Astrocyte (in vitro differentiated cells and primary cell): ENCODE measurements at regions not wholly inside any gene's neighbourhood (a gene's known extent, or its start where the extent isn't known, plus 50 kb on each side); places are given as distances from the start of the nearest gene placed in this dataset.

Experiments
- DNase-seq: peaks from one replicate; pipeline ENCODE4 v3.0.0-alpha.2; 2010; ENCODE audit warnings: low read depth
- FAIRE-seq: peaks from 2 replicates; lab custom pipeline; 2011; peaks lifted over from hg19 to GRCh38; lab: Jason Lieb, UNC
- H2AFZ ChIP-seq: 2 replicates; pipeline ENCODE4 v1.6.0; 2012; ENCODE audit warnings: low read depth, low read length, inconsistent platforms
- H3K27ac ChIP-seq: 2 replicates; pipeline ENCODE4 v1.5.1; 2011; ENCODE audit warnings: low read depth, low read length, inconsistent platforms
- H3K27me3 ChIP-seq: 2 replicates; pipeline ENCODE4 v1.6.0; 2011; ENCODE audit warnings: low read length, inconsistent platforms; ENCODE audit not compliant: insufficient read depth
- H3K36me3 ChIP-seq: 2 replicates; pipeline ENCODE4 v1.5.1; 2011; ENCODE audit warnings: low read length, inconsistent platforms; ENCODE audit not compliant: insufficient read depth
- H3K4me1 ChIP-seq: 2 replicates; pipeline ENCODE4 v1.5.1; 2011; ENCODE audit warnings: low read length, inconsistent platforms; ENCODE audit not compliant: insufficient read depth
- H3K4me2 ChIP-seq: 2 replicates; pipeline ENCODE4 v1.6.0; 2012; ENCODE audit warnings: low read length, inconsistent platforms
- H3K4me3 ChIP-seq: 2 replicates; pipeline ENCODE4 v1.5.1; 2011; ENCODE audit warnings: low read depth, mild to moderate bottlenecking, low read length, inconsistent platforms; ENCODE audit not compliant: insufficient read depth
- H3K79me2 ChIP-seq: 2 replicates; pipeline ENCODE4 v1.6.0; 2012; ENCODE audit warnings: mild to moderate bottlenecking, low read length, inconsistent platforms; ENCODE audit not compliant: insufficient read depth
- H3K9ac ChIP-seq: 2 replicates; pipeline ENCODE4 v1.6.0; 2012; ENCODE audit warnings: mild to moderate bottlenecking, low read length, inconsistent platforms
- H3K9me3 ChIP-seq: 2 replicates; pipeline ENCODE4 v1.5.1; 2012; ENCODE audit warnings: low read depth, mild to moderate bottlenecking, low read length, inconsistent platforms; ENCODE audit not compliant: insufficient read depth
- H4K20me1 ChIP-seq: 2 replicates; pipeline ENCODE4 v1.6.0; 2012; ENCODE audit warnings: low read length, inconsistent platforms; ENCODE audit not compliant: insufficient read depth
- H3K27ac Mint-ChIP-seq: one replicate; pipeline ENCODE4 v1.8.0; 2021; ENCODE audit warnings: mild to moderate bottlenecking, mixed read lengths; ENCODE audit not compliant: unreplicated experiment
- H3K27me3 Mint-ChIP-seq: one replicate; pipeline ENCODE4 v1.8.0; 2021; ENCODE audit warnings: low read depth, mixed read lengths; ENCODE audit not compliant: unreplicated experiment
- H3K36me3 Mint-ChIP-seq: one replicate; pipeline ENCODE4 v1.8.0; 2021; ENCODE audit warnings: low read depth, mixed read lengths; ENCODE audit not compliant: unreplicated experiment
- H3K4me1 Mint-ChIP-seq: one replicate; pipeline ENCODE4 v1.8.0; 2021; ENCODE audit warnings: low read depth, mixed read lengths; ENCODE audit not compliant: unreplicated experiment
- H3K4me3 Mint-ChIP-seq: one replicate; pipeline ENCODE4 v1.8.0; 2021; ENCODE audit warnings: mild to moderate bottlenecking, moderate library complexity, mixed read lengths; ENCODE audit not compliant: unreplicated experiment
- H3K9me3 Mint-ChIP-seq: one replicate; pipeline ENCODE4 v1.8.0; 2021; ENCODE audit warnings: mild to moderate bottlenecking, mixed read lengths; ENCODE audit not compliant: unreplicated experiment
- CTCF ChIP-seq: IDR thresholded peaks from 2 replicates; pipeline ENCODE4 v1.5.1; 2011; ENCODE audit warnings: low read depth, mild to moderate bottlenecking, inconsistent platforms, low read length, moderate library complexity; ENCODE audit not compliant: insufficient read depth
- EZH2 ChIP-seq: IDR thresholded peaks from 2 replicates; pipeline ENCODE4 v1.6.1; 2012; ENCODE audit warnings: mild to moderate bottlenecking, low read length, inconsistent platforms; ENCODE audit not compliant: insufficient read depth

DNA sequence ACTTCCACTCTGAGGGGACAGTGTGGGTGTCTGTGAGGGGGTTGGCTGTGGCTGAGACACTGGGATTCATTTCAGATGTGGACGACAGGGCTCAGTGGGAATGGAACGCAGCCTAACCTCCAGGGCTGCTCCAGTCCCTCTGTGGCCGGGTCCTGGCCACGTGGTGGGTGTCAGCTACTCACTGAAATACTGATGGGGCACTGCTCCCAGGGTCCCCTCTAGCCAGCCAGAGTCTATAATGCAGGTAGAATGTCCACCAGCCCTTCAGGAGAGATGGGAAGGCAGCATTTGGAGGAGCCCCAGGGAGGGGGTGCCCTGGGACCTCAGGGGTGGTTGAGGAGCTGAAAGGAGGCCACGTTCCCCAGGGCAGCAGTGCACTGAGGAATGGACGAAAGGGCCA lies 87.2 kb upstream of the LANCL2 start:
- DNase-seq, result no peak
- H3K27me3 Mint-ChIP-seq, result peaks cover 42% of the 10 kb centered on the region
- no peak for TF ChIP-seq CTCF
- no peak for TF ChIP-seq EZH2
- Histone ChIP-seq H3K4me2 (no peak overlapping the region), H3K36me3 (no peaks in the 10 kb centered on the region), H3K9ac (no peak overlapping the region), H3K4me3 (no peak overlapping the region), H3K27ac (no peak overlapping the region), H4K20me1 (no peaks in the 10 kb centered on the region), H3K4me1 (no peaks in the 10 kb centered on the region), H2AFZ (no peak overlapping the region), H3K9me3 (no peaks in the 10 kb centered on the region), H3K27me3 (peaks cover 5% of the 10 kb centered on the region), H3K79me2 (no peaks in the 10 kb centered on the region)
- H3K4me1 Mint-ChIP-seq, result peaks cover 9% of the 10 kb centered on the region
- H3K27ac Mint-ChIP-seq, result no peak overlapping the region
- no peaks in the 10 kb centered on the region for H3K9me3 Mint-ChIP-seq
- no peak for FAIRE-seq
- no peaks in the 10 kb centered on the region for H3K36me3 Mint-ChIP-seq
- H3K4me3 Mint-ChIP-seq, result no peak overlapping the region

DNA sequence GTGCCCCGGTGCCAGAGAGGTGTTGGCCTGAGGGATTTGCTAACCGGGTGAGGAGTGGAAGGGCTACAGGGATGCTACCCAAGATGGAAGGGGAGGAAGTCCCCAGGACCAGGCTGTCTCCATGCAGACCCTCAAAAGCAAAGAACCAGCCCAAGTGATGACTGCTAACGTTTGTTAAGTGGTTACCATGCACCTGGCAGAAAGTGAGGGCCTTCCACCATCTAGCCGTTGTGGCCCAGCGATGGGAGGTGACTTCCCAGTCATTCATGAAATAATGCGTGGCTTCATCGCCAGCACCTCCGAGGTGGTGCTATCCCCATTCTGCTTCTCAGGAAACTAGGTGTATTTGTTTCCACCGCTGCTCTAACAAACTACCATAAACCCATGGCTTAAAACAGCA lies 86.8 kb upstream of the LANCL2 start:
- Mint-ChIP-seq H3K27me3 (peaks cover 38% of the 10 kb centered on the region), H3K27ac (no peak overlapping the region), H3K36me3 (no peaks in the 10 kb centered on the region), H3K4me3 (no peak overlapping the region), H3K4me1 (peaks cover 9% of the 10 kb centered on the region), H3K9me3 (no peaks in the 10 kb centered on the region)
- no peaks in the 10 kb centered on the region for H3K79me2 ChIP-seq
- H3K4me2 ChIP-seq, result no peak overlapping the region
- no peak overlapping the region for H2AFZ ChIP-seq
- H3K9ac ChIP-seq, result no peak overlapping the region
- FAIRE-seq (no peak), DNase-seq (no peak)
- H4K20me1 ChIP-seq, result no peaks in the 10 kb centered on the region
- peaks cover 5% of the 10 kb centered on the region for H3K27me3 ChIP-seq
- no peak overlapping the region for H3K4me3 ChIP-seq
- no peaks in the 10 kb centered on the region for H3K9me3 ChIP-seq
- no peak for TF ChIP-seq EZH2
- TF ChIP-seq CTCF, result no peak
- H3K27ac ChIP-seq, result no peak overlapping the region
- H3K36me3 ChIP-seq, result no peaks in the 10 kb centered on the region
- H3K4me1 ChIP-seq, result no peaks in the 10 kb centered on the region

DNA sequence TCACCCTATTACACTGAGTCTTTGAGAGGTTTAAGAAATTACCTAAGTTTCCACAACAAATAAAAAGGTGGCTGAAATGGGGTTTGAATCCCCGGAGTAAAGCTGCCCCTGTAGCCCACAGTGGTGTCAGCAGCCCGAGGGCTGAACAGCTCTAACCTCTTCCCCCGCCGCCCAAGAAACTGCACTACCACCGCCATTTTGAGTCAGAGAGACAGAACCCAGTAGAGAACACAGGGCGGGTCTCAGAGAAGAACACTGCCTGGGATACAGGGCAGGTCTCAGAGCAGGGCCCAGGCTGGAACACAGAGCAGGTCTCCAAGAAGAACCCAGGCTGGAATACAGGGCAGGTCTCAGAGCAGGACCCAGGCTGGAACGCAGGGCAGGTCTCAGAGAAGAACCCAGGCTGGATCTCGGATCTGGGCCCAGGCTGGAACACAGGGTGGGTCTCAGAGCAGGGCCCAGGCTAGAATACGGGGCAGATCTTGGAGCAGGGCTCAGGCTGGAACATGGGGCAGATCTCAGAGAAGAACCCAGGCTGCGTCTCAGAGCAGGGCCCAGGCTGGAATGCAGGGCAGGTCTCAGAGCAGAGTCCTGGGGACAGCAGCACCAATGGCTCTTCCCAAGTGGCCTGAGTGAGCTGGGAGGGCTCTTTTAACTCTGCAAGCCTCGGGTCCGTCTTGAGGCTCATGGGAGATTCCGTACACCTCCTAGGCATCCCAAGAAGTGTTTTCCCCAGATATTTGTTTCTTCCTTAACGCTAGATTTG lies 85.9 kb upstream of the LANCL2 start:
- H3K36me3 Mint-ChIP-seq, result no peaks in the 10 kb centered on the region
- no peak overlapping the region for H2AFZ ChIP-seq
- no peaks in the 10 kb centered on the region for H3K36me3 ChIP-seq
- no peaks in the 10 kb centered on the region for H4K20me1 ChIP-seq
- no peaks in the 10 kb centered on the region for H3K4me1 ChIP-seq
- no peak for FAIRE-seq
- H3K27ac Mint-ChIP-seq, result no peak overlapping the region
- H3K4me1 Mint-ChIP-seq, result peaks cover 6% of the 10 kb centered on the region
- H3K79me2 ChIP-seq, result no peaks in the 10 kb centered on the region
- H3K27ac ChIP-seq, result no peak overlapping the region
- TF ChIP-seq EZH2 (no peak), CTCF (no peak)
- H3K9ac ChIP-seq, result no peak overlapping the region
- no peaks in the 10 kb centered on the region for H3K9me3 Mint-ChIP-seq
- H3K4me3 ChIP-seq, result no peak overlapping the region
- no peak overlapping the region for H3K4me2 ChIP-seq
- H3K4me3 Mint-ChIP-seq, result no peak overlapping the region
- peaks cover 5% of the 10 kb centered on the region for H3K27me3 ChIP-seq
- DNase-seq, result no peak
- H3K9me3 ChIP-seq, result no peaks in the 10 kb centered on the region
- H3K27me3 Mint-ChIP-seq, result peaks cover 31% of the 10 kb centered on the region
